Prostate gland (tissue), 2 donors: ENCODE measurements at regions not wholly inside any gene's neighbourhood (a gene's known extent, or its start where the extent isn't known, plus 50 kb on each side); places are given as distances from the start of the nearest gene placed in this dataset.

Experiments used
- POLR2A ChIP-seq: fragments of 450-650 bp; IDR thresholded peaks from one replicate; pipeline ENCODE4 v1.6.1; 2016; ENCODE audit warnings: antibody characterized with exemption, mild to moderate bottlenecking
- POLR2AphosphoS5 ChIP-seq: sonication (generic); formaldehyde crosslinking; IDR thresholded peaks from one replicate; pipeline ENCODE4 v1.6.1; 2017; ENCODE audit warnings: antibody characterized with exemption
- TF ChIP-seq, protein P1 (sequence below), 4 experiments: fragments of 200-600 bp in 2 of 4; fragments of 450-650 bp in 2 of 4; sonication (generic) in 2 of 4; IDR thresholded peaks; 1 replicate in 3 of 4; 2 replicates in 1 of 4; pipeline ENCODE4 v1.5.1; 2016 to 2019; ENCODE audit warnings: antibody characterized with exemption in 4 of 4, mild to moderate bottlenecking in 2 of 4, moderate library complexity in 2 of 4

GRCh38 chr5:40202814-40203440, 476.8 kb upstream of the PTGER4 start:
- TF ChIP-seq, protein P1, sequence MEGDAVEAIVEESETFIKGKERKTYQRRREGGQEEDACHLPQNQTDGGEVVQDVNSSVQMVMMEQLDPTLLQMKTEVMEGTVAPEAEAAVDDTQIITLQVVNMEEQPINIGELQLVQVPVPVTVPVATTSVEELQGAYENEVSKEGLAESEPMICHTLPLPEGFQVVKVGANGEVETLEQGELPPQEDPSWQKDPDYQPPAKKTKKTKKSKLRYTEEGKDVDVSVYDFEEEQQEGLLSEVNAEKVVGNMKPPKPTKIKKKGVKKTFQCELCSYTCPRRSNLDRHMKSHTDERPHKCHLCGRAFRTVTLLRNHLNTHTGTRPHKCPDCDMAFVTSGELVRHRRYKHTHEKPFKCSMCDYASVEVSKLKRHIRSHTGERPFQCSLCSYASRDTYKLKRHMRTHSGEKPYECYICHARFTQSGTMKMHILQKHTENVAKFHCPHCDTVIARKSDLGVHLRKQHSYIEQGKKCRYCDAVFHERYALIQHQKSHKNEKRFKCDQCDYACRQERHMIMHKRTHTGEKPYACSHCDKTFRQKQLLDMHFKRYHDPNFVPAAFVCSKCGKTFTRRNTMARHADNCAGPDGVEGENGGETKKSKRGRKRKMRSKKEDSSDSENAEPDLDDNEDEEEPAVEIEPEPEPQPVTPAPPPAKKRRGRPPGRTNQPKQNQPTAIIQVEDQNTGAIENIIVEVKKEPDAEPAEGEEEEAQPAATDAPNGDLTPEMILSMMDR (IDR thresholded peaks at IDR 0.05) = no peak
- TF ChIP-seq POLR2A (no peak), POLR2AphosphoS5 (no peak)
